CD4-positive, alpha-beta T cell treated with Interleukin-2 at 100 ng/mL for 4 hours (primary cell): ENCODE measurements at regions not wholly inside any gene's neighbourhood (a gene's known extent, or its start where the extent isn't known, plus 50 kb on each side); places are given as distances from the start of the nearest gene placed in this dataset.
A peak's percentile ranks its signal among the peaks of the same experiment; 100 is the strongest.
"Not testable (repeated sequence)": the region's sequence is repeated elsewhere in the genome, so short reads cannot be mapped to it uniquely, and the experiment has no call there.

ENCODE experiments used
- DNase-seq: peaks from one replicate; pipeline ENCODE4 v3.0.0-alpha.2; 2020; ENCODE audit warnings: low spot score

GRCh38 chr10:21405981-21406380 is 119.5 kb downstream of the SKIDA1 start:
- DNase-seq: no peak

GRCh38 chr10:21403256-21404015 is 122.0 kb downstream of the SKIDA1 start:
- no peak for DNase-seq

GRCh38 chr10:21402606-21403083 is 122.8 kb downstream of the SKIDA1 start:
- DNase-seq: no peak

- DNase-seq: no peak
Measured at GRCh38 chr10:21401196-21401595, 124.3 kb downstream of the SKIDA1 start.

- no peak for DNase-seq
Measured at GRCh38 chr10:21399392-21400035, 126.0 kb downstream of the SKIDA1 start.

GRCh38 chr10:21398563-21399231 is 126.8 kb downstream of the SKIDA1 start:
- no peak for DNase-seq

GRCh38 chr10:21396889-21397288 is 128.6 kb downstream of the SKIDA1 start:
- DNase-seq: no peak

- no peak for DNase-seq
Measured at GRCh38 chr10:21393931-21394330, 131.6 kb downstream of the SKIDA1 start.

- no peak for DNase-seq
Measured at GRCh38 chr10:21388589-21388988, 136.9 kb downstream of the SKIDA1 start.

GRCh38 chr10:21387868-21388267 is 137.6 kb downstream of the SKIDA1 start:
- DNase-seq: no peak

GRCh38 chr10:21385996-21386585 is 139.4 kb downstream of the SKIDA1 start:
- no peak for DNase-seq

- no peak for DNase-seq
Measured at GRCh38 chr10:21385536-21385935, 139.9 kb downstream of the SKIDA1 start.

- no peak for DNase-seq
Measured at GRCh38 chr10:21379143-21379542, 146.3 kb downstream of the SKIDA1 start.

GRCh38 chr10:21375274-21375673 is 150.2 kb downstream of the SKIDA1 start:
- not testable (repeated sequence) for DNase-seq

GRCh38 chr10:21373881-21374280 is 151.6 kb downstream of the SKIDA1 start:
- DNase-seq: not testable (repeated sequence)

- DNase-seq: peak; percentile 12
Measured at GRCh38 chr10:21372651-21373410, 152.7 kb downstream of the SKIDA1 start.

GRCh38 chr10:21369697-21370096 is 155.8 kb downstream of the SKIDA1 start:
- no peak for DNase-seq

GRCh38 chr10:21368728-21369425 is 156.6 kb downstream of the SKIDA1 start:
- DNase-seq: no peak

- no peak for DNase-seq
Measured at GRCh38 chr10:21368022-21368582, 157.4 kb downstream of the SKIDA1 start.

GRCh38 chr10:21366108-21366507 is 159.4 kb downstream of the SKIDA1 start:
- not testable (repeated sequence) for DNase-seq
